NCI-H1436 treated with DMSO at 0.1 percent for 48 hours (cell line): ENCODE measurements at regions not wholly inside any gene's neighbourhood (a gene's known extent, or its start where the extent isn't known, plus 50 kb on each side); places are given as distances from the start of the nearest gene placed in this dataset.

Source experiments
- DNase-seq: peaks from one replicate; lab custom pipeline; 2025; lab: John Stamatoyannopoulos, UW

GRCh38 chr20:7411075-7411474, 529.2 kb downstream of the HAO1 start:
- no peak for DNase-seq

DNA sequence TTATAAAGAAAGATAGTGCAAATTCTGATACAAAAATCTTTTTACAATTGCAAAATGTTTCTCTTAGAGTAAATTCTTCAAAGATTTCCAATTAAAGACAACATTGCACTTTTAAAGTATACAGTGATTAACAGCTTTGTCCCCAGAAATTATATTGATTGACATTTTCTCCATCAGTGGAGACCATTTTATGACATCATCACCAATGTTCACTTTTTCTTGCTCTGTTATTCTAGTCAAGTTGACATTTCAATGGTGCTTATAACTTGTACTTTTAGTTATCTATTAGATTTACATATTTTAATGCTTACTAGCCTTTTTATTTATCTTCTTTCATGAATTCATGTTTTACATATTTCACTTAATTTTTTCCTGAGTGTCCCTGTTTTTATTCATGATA, 524.8 kb downstream of the HAO1 start:
- DNase-seq = no peak

GRCh38 chr20:7416382-7416781, 523.9 kb downstream of the HAO1 start:
- no peak for DNase-seq

GRCh38 chr20:7420345-7420744, 519.9 kb downstream of the HAO1 start:
- no peak for DNase-seq

DNA sequence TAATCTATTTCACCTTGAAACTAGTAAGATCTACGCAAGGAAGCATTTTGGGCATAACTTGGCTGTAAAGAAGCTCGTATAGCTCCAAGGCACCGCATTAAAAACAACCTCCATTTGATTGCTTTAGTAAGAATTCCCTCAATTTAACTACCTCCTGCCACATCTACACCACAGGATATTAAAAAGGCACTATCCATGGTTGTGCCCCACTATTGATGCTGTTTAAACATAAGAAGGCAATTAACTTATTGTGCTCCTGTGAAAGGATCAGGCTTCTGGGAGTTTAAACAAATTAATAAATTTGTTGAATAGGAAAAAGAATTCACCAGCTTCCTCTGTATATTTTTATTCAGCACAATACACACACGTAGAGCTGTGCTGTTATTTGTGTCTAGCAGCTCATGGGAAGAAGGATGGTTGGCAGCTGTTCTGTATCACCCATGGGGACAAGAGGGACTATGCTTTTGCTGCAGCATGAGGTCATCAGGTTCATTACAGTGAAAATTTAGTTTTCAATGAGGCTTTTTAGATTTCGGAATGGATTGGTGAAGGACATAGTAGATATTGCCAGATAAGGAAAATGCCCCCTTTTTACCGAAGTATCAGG, 513.3 kb downstream of the HAO1 start:
- DNase-seq = no peak

DNA sequence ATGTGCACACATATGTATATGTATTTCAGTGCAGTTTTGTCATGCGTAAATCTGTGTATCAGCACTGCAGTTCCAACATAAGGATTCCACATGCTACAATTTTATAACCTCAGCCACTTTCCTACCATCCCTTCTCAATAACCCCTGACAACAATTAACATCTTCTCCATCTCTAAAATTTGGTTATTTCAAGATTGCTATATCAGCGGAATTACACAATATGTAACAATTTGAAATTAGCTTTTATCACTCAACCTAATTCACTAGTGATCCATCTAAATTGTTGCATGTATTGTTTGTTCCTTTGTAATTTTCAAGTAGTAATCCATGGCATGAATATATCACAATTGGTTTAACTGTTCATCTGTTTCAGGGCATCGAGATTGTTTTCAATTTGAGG, 511.3 kb downstream of the HAO1 start:
- no peak for DNase-seq

DNA sequence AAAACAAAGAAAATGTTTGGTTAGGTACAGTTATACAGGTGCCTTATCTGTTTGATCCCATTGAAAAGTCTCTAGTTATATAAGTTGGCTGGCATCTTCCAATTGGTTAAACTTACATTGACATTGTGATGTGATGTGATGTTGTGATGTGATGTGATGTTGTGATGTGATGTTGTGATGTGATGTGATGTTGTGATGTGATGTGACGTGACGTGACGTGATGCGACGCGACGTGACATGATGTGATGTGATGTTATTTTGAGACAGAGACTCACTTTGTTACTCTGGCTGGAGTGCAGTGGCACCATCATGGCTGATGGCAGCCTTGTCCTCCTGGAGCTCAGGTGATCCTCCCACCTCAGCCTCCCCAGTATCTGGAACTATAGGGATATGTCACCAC, 507.6 kb downstream of the HAO1 start:
- no peak for DNase-seq

DNA sequence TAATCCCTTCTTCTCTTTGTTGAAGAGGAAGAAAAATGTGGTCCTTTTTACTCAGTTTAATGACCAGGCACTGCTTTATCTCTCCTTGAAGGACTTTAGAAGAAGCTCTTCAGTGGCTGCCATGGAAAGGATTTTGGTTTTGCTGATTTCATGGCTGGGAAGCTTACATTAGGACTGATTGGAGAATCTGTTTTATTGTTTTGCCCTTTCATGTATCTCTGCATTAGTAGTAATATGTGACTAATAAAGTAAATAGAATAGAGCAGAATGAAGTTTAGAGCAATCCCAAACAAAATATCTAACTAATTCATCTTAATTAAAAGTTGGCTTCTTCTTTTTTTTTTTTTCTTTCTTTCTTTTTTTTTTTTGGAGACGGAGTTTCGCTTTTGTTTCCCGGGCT, 502.9 kb downstream of the HAO1 start:
- no peak for DNase-seq

- DNase-seq = no peak
These were observed 491.0 kb downstream of the HAO1 start for GRCh38 chr20:7449269-7449668.

- DNase-seq = no peak
These were observed 487.4 kb downstream of the HAO1 start for GRCh38 chr20:7452890-7453289.

DNA sequence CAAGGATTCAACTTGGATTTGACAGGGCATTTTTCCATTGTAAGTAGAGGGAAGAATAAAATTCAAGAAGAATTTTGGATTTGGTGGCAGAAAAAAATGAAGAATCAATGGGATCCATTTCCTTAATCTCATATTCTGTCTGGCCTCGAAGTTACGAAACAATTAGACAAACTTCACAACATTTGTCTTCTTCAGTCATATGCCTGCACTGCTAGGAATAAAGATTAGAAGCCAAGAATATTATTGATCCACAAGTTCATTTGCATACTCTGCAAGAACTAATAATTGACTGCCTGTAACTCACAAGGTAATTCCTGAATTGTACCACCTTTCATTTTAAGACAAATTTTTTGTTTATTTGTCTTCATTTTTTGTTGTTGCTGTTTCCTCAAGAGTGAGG, 486.2 kb downstream of the HAO1 start:
- DNase-seq = no peak

DNA sequence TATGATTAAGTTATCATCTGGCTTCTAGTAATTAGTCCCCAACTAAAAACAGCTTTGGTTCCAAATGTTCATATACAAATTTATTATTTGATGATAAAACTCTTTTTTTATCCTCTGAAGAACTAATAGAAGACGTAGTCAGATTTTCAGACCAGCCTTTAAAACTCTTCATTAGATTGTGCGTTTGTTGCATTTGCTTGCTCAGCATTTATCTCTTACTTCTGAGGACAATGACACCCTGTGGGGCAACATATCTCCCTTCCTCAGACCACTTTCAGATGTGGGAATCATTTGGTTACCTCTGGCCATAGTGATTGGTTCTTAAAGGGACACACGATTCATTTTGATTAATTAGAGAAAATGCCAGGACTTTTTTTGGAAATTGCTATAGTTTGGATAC, 481.8 kb downstream of the HAO1 start:
- no peak for DNase-seq

DNA sequence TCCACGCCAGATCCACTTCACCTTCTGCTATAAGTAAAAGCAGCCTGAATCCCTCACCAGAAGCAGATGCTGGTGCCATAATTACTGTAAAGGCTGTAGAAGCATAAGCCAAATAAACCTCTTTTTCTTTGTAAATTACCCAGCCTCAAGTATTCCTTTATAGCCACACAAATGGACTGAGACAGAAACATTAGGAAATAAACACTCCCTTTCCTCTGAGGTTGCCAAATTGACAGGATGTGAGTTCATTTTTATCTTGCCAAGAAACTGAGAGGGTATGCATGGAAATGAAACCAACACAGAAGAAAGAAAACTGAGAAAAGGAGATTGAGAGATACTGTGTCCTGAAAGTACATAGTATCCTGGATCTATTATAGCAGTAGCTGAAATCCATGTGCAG, 481.2 kb downstream of the HAO1 start:
- DNase-seq = no peak

DNA sequence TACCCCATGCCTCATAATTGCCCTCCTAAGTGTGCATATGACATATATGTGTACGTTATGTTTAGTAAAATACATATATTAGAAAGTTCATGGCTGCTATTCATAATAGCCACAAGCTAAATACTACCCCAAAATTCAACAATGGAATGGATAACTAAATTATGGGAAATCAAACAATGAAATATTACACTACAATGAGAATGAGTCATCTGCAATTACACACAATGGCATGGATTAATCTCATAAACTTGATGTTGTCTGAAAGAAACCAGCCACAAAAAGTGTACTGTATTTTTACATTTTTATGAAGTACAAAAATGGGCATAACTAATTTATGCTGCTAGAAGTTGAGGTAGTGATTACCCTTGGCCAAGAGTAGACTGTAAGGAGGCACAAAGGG, 477.0 kb downstream of the HAO1 start:
- DNase-seq = no peak

- no peak for DNase-seq
These were observed 469.3 kb downstream of the HAO1 start for GRCh38 chr20:7470912-7471311.

DNA sequence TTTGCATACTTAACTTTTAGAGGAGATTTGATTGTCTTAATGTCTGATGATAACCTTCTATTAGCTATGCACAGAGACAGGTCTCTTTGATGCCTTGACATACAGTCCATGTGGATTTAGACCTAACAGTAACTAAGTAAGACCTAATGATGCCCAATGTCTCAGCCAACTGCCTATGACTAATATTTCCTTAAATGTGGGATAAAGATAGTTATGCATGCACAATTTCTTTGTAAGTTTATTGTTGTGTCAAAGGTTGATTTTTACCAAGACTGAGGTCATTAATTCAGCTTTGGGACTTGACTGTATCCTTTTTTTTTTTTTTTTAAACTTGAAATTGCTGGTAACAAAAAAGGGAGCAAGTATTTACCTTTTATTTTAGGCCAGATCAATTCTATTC, 450.0 kb downstream of the HAO1 start:
- no peak for DNase-seq

- DNase-seq = no peak
These were observed 448.0 kb downstream of the HAO1 start for GRCh38 chr20:7492257-7492656.

GRCh38 chr20:7493311-7493710, 446.9 kb downstream of the HAO1 start:
- DNase-seq = no peak

- no peak for DNase-seq
These were observed 443.8 kb downstream of the HAO1 start for GRCh38 chr20:7496394-7496991.

DNA sequence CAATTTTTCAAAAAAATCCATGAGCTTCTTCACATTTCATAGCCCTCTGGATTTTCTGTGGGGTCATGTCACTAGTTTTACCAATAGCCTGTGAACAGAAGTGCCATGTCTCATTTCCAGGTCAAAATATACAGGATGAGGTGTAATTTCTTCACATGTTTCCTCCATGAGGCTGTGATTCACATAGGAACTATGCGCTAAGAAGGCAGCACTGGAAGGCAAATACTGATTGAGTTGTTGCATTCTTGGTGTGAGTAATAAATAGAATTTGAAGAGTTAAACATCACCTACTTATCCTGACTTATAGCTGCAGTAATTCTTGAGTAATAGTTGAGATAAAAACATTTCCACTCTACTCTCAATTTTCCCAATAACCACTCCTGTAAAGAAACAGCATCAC, 442.3 kb downstream of the HAO1 start:
- DNase-seq = no peak

GRCh38 chr20:7499201-7499600, 441.1 kb downstream of the HAO1 start:
- no peak for DNase-seq

DNA sequence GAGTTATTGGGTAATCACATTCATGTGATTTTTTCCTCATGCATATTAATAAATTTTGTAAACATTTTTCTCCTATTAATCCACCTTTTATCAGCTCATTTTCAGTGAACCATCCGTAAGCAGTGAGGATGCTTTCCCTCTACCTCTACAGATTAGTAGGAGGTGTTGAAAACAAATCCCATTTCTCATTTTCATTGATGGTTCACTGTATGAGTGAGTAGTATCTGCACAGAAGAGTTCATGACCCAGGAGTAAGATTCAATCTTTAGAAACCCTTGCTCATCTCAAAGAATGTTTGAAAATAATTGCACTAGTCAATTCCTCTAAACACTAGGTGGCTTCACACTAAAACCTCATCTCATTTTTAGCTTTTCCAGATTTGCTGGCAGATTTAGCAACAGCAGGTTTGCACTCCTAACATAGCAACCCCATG, 440.0 kb downstream of the HAO1 start:
- DNase-seq = no peak

DNA sequence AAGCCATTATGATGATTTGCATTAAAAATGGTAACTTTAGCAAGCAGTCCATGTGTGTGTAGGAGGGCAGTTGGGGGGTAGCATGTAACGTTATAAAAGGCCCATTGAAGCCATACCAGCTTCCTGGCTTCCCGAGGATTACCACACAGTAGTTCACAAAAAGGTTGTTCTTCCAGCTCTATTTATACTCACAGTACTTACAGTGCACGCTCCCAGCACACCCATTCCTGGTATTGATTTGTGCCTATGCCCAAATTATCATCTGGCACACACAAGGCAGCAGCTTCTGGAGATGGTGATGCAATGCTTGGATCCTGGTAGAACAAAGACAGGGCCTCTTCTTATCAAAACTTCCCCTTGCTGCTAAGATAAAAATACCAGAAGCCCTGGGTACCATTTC, 436.8 kb downstream of the HAO1 start:
- no peak for DNase-seq

GRCh38 chr20:7505152-7505834, 435.0 kb downstream of the HAO1 start:
- DNase-seq = no peak
